B cell (primary cell): ENCODE measurements at regions not wholly inside any gene's neighbourhood (a gene's known extent, or its start where the extent isn't known, plus 50 kb on each side); places are given as distances from the start of the nearest gene placed in this dataset.

Experiments used
- ATAC-seq: fragments of 200-7000 bp; cut with Tn5 transposase; one replicate; pipeline ENCODE4 v1.10.0; 2021; ENCODE audit warnings: low read depth, mild to moderate bottlenecking, moderate number of reproducible peaks, moderate library complexity
- CTCF ChIA-PET: fragments of 350-600 bp; sonication (Branson Sonifier 250); formaldehyde crosslinking; loops from one replicate; lab custom pipeline; 2021; ENCODE audit warnings: antibody characterized with exemption, inconsistent platforms; lab: Charles Lee
- POLR2A ChIA-PET: fragments of 350-600 bp; sonication (Branson Sonifier 250); formaldehyde crosslinking; loops from one replicate; lab custom pipeline; 2021; ENCODE audit warnings: antibody characterized with exemption; lab: Charles Lee
- DNase-seq: peaks from one replicate; pipeline ENCODE4 v3.0.0; 2013
- H2AFZ ChIP-seq: 2 replicates; pipeline ENCODE4 v1.6.1; 2012; ENCODE audit warnings: mild to moderate bottlenecking, low read depth, low read length; ENCODE audit not compliant: insufficient read depth, poor library complexity, severe bottlenecking
- H3K27ac ChIP-seq, 2 donors: 1 replicate in 1 of 2; 2 replicates in 1 of 2; pipeline ENCODE4 v1.5.1; 2012 to 2013; ENCODE audit warnings: low read length in 2 of 2, mild to moderate bottlenecking in 2 of 2, moderate library complexity in 1 of 2
- H3K27me3 ChIP-seq, 4 experiments: fragments of 200-600 bp in 1 of 4; sonication (generic) in 1 of 4; replicated peaks in 1 of 4; 1 replicate in 2 of 4; 2 replicates in 2 of 4; pipeline versions ENCODE4 v1.6.1 to v1.7.0; 2013 to 2016; ENCODE audit warnings: low read length in 3 of 4, mild to moderate bottlenecking in 2 of 4, mixed read lengths in 1 of 4, moderate library complexity in 1 of 4; ENCODE audit not compliant: insufficient read depth in 4 of 4, control insufficient read depth in 3 of 4; ENCODE audit errors: control extremely low read depth in 1 of 4
- H3K36me3 ChIP-seq, 2 experiments: replicated peaks in 1 of 2; 1 replicate in 1 of 2; 2 replicates in 1 of 2; pipeline versions ENCODE4 v1.6.1 to v1.7.1; 2013; ENCODE audit warnings: low read length in 1 of 2; ENCODE audit not compliant: insufficient read depth in 2 of 2, control insufficient read depth in 1 of 2; ENCODE audit errors: control extremely low read depth in 1 of 2, extremely low read depth in 1 of 2
- H3K4me1 ChIP-seq, 2 donors: fragments of 200-600 bp in 1 of 2; sonication (generic) in 1 of 2; 1 replicate in 1 of 2; 2 replicates in 1 of 2; pipeline versions ENCODE4 v1.5.1 to v1.6.1; 2013 to 2017; ENCODE audit warnings: low read length in 2 of 2; ENCODE audit not compliant: control insufficient read depth in 2 of 2, insufficient read depth in 2 of 2
- H3K4me2 ChIP-seq: replicated peaks from 2 replicates; pipeline ENCODE3; 2012; ENCODE audit warnings: mild to moderate bottlenecking, low read depth, low read length; ENCODE audit not compliant: poor library complexity, severe bottlenecking
- H3K4me3 ChIP-seq, 5 experiments: fragments of 200-600 bp in 1 of 5; sonication (generic) in 1 of 5; 1 replicate in 3 of 5; 2 replicates in 2 of 5; pipeline versions ENCODE4 v1.5.1 to v1.7.0; 2011 to 2016; ENCODE audit warnings: low read length in 4 of 5, mild to moderate bottlenecking in 4 of 5, low read depth in 2 of 5, control low read depth in 1 of 5, moderate library complexity in 1 of 5; ENCODE audit not compliant: insufficient read depth in 1 of 5; ENCODE audit errors: control extremely low read depth in 1 of 5, extremely low read depth in 1 of 5
- H3K79me2 ChIP-seq: fragments of 200-600 bp; sonication (generic); one replicate; pipeline ENCODE4 v1.6.0; 2016; ENCODE audit warnings: low read length; ENCODE audit not compliant: control insufficient read depth, insufficient read depth
- H3K9ac ChIP-seq: fragments of 200-600 bp; sonication (generic); 2 replicates; pipeline ENCODE4 v1.6.1; 2017; ENCODE audit warnings: mild to moderate bottlenecking, low read length, moderate library complexity
- H3K9me3 ChIP-seq, 3 donors: one replicate each; pipeline versions ENCODE4 v1.6.1 to v1.7.1; 2013; ENCODE audit warnings: low read length in 2 of 3; ENCODE audit not compliant: control insufficient read depth in 2 of 3, insufficient read depth in 1 of 3; ENCODE audit errors: control extremely low read depth in 1 of 3
- H4K20me1 ChIP-seq: 2 replicates; pipeline ENCODE4 v1.6.0; 2012; ENCODE audit warnings: mild to moderate bottlenecking, low read length; ENCODE audit not compliant: insufficient read depth, control insufficient read depth, poor library complexity, severe bottlenecking
- H3K27ac Mint-ChIP-seq: one replicate; pipeline ENCODE4 v1.8.0; 2021; ENCODE audit warnings: mixed read lengths
- H3K27me3 Mint-ChIP-seq: one replicate; pipeline ENCODE4 v1.8.0; 2021; ENCODE audit warnings: mixed read lengths
- H3K4me1 Mint-ChIP-seq: one replicate; pipeline ENCODE4 v1.8.0; 2021; ENCODE audit warnings: mixed read lengths
- H3K4me3 Mint-ChIP-seq: one replicate; pipeline ENCODE4 v1.8.0; 2021; ENCODE audit warnings: mixed read lengths
- H3K9me3 Mint-ChIP-seq: one replicate; pipeline ENCODE4 v1.8.0; 2022; ENCODE audit warnings: mixed read lengths; ENCODE audit not compliant: insufficient read depth
- CTCF ChIP-seq: fragments of 200-600 bp; IDR thresholded peaks from one replicate; pipeline ENCODE4 v1.8.0; 2022; ENCODE audit warnings: antibody characterized with exemption, mild to moderate bottlenecking
- EZH2 ChIP-seq: IDR thresholded peaks from 2 replicates; pipeline ENCODE4 v1.6.1; 2012; ENCODE audit warnings: borderline replicate concordance, low read depth, mild to moderate bottlenecking, moderate library complexity, low read length; ENCODE audit not compliant: insufficient read depth, poor library complexity, severe bottlenecking
- WGBS: methylation state at CpG from one replicate; pipeline ENCODE4 v1.1.5; 2013; ENCODE audit warnings: missing lambda C conversion rate; ENCODE audit not compliant: insufficient coverage; 5-methylcytosine and 5-hydroxymethylcytosine counted together
- intact Hi-C: fragments of 100-400 bp; cut with micrococcal nuclease; formaldehyde crosslinking; loops from one replicate; pipeline ENCODE4 v1.10.0; 2022

GRCh38 chr17:63191610-63192009 lies 225.6 kb downstream of the TANC2 start:
- Histone ChIP-seq H3K9ac (peak overlapping the region; percentile 35), H3K4me1 (peaks cover 29 to 45% of the 10 kb centered on the region in 2 donors), H3K4me2 (peak overlapping the region; percentile 58), H3K36me3 (peaks cover 0 to 2% of the 10 kb centered on the region in 2 experiments), H2AFZ (no peak overlapping the region), H3K4me3 (peak overlapping the region in 1 of 5 experiments; percentile 31), H3K79me2 (no peaks in the 10 kb centered on the region), H3K27me3 (no peaks in the 10 kb centered on the region), H4K20me1 (no peaks in the 10 kb centered on the region), H3K9me3 (peaks cover 0 to 7% (median 0%) of the 10 kb centered on the region in 3 donors), H3K27ac (peak overlapping the region; percentile 77 to 94)
- DNase-seq (peak; percentile 64), ATAC-seq (peak; percentile 51)
- H3K27me3 Mint-ChIP-seq, result no peaks in the 10 kb centered on the region
- peak overlapping the region; percentile 20 for H3K4me3 Mint-ChIP-seq
- peaks cover 4% of the 10 kb centered on the region for H3K9me3 Mint-ChIP-seq
- H3K27ac Mint-ChIP-seq, result peak overlapping the region; percentile 74
- ChIA-PET CTCF (interaction anchor here (1.6 kb wide), 1 partner anchor 17 kb away, joined by 3 read pairs; no protein-coding TSS in a partner anchor), POLR2A (no interaction called here)
- intact Hi-C loops, result no loop called here
- TF ChIP-seq EZH2 (no peak), CTCF (no peak)
- WGBS, result 52% methylated on average over 3 of the region's 8 CpGs
- H3K4me1 Mint-ChIP-seq, result peaks cover 60% of the 10 kb centered on the region

GRCh38 chr17:63193827-63194226 lies 227.8 kb downstream of the TANC2 start:
- CTCF ChIA-PET, result interaction anchor here (0.5 kb wide), 2 partner anchors 9 to 30 kb away, joined by 3 read pairs; no protein-coding TSS in a partner anchor
- ATAC-seq, result no peak
- WGBS, result 67% methylated on average over 1 of the region's 1 CpG
- no peaks in the 10 kb centered on the region for H3K27me3 Mint-ChIP-seq
- POLR2A ChIA-PET, result no interaction called here
- Histone ChIP-seq H3K4me1 (peaks cover 29 to 55% of the 10 kb centered on the region in 2 donors), H3K27me3 (no peaks in the 10 kb centered on the region), H3K9me3 (peaks cover 0 to 7% (median 0%) of the 10 kb centered on the region in 3 donors), H3K9ac (no peak overlapping the region), H2AFZ (no peak overlapping the region), H3K4me2 (no peak overlapping the region), H4K20me1 (no peaks in the 10 kb centered on the region), H3K79me2 (no peaks in the 10 kb centered on the region), H3K36me3 (peaks cover 0 to 2% of the 10 kb centered on the region in 2 experiments), H3K27ac (peak overlapping the region in 1 of 2 donors; percentile 77), H3K4me3 (no peak overlapping the region)
- TF ChIP-seq EZH2, result no peak
- TF ChIP-seq CTCF, result no peak
- H3K4me1 Mint-ChIP-seq, result peaks cover 67% of the 10 kb centered on the region
- peak overlapping the region; percentile 81 for H3K27ac Mint-ChIP-seq
- H3K9me3 Mint-ChIP-seq, result peaks cover 2% of the 10 kb centered on the region
- no peak for DNase-seq
- intact Hi-C loops, result no loop called here
- no peak overlapping the region for H3K4me3 Mint-ChIP-seq
